SKM-1 (cell line): ENCODE measurements at regions not wholly inside any gene's neighbourhood (a gene's known extent, or its start where the extent isn't known, plus 50 kb on each side); places are given as distances from the start of the nearest gene placed in this dataset.

ENCODE experiments used
- DNase-seq: peaks from one replicate; lab custom pipeline; 2025; ENCODE audit not compliant: unreplicated experiment; lab: John Stamatoyannopoulos, UW

DNA sequence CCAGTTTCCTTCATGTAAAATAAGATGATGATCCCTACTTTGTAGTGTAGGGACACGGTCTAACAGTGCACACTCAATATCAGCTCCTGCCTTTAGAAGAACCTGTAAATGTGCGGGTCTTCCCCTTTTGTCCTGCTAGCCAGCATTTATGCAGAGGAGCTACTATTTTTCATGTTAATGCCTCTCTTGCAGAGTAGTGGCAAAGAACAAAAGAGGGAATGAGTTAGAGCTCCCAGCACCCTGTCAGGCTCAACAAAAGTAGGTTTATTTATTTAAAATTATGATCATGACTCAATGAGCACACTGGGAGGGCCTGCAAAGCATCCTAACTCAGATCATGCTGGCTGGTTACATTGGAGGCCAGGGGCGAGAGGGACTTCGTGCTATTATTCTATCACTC lies 414.5 kb upstream of the COBL start:
- DNase-seq: no peak

- DNase-seq: no peak
Observed at GRCh38 chr7:51727441-51727840, 410.8 kb upstream of the COBL start.

DNA sequence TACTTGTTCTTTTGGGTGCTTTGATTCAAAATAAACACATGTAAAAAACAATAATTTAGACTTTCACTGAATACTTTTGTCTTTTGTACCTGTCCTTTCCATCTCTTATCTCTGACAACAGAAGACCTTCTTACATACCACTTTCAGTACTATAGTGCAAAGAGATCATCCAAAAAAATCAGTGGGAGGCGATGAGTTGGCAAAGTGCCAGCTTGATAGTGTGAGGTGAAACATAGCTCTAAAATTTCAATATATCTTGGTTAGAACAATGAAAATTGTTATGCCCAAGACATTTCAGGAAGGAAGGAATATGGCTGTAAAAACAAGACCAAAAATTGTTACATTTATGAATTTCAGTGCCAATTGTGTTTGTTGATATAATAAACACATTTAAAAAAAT lies 390.2 kb upstream of the COBL start:
- no peak for DNase-seq

DNA sequence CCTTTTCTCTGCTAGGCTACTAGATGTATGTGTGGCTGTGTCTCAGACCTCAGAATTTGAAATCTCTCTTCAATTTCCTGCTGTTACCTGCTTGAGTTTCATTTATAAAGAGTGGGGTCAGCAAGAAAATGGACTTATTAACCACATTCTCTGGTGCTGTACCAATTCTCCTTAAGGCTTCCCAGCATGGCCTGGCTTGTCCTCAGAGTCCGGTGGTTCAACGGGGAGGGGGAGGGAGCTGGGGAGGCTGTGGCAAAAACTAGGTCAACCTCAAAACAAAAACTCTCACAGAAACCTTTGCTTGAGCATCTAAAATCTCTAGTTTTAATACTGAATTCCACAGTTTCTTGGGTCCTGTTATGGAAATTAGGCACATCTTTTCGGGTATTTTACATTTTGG lies 389.1 kb upstream of the COBL start:
- DNase-seq: no peak

DNA sequence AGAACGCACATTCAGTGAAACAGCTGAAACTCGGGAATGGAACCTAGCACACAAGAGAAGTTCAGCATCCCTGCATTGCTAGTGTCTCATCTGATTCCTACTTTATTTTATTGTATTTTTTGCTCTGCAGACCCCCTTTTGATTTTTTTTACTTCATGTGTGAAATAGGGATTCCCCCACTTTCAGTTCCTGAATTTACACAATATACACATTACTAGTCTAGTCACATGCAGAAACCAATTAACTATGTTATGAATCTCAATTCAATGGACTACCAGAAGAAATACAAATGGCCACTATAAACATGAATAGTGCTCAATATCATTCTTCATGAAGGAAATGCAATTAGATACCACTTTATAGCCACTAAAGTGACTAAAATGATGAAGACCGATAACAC lies 386.1 kb upstream of the COBL start:
- no peak for DNase-seq

- DNase-seq: no peak
Observed at GRCh38 chr7:51701935-51702334, 385.3 kb upstream of the COBL start.

- DNase-seq: no peak
Observed at GRCh38 chr7:51700593-51701215, 384.1 kb upstream of the COBL start.

DNA sequence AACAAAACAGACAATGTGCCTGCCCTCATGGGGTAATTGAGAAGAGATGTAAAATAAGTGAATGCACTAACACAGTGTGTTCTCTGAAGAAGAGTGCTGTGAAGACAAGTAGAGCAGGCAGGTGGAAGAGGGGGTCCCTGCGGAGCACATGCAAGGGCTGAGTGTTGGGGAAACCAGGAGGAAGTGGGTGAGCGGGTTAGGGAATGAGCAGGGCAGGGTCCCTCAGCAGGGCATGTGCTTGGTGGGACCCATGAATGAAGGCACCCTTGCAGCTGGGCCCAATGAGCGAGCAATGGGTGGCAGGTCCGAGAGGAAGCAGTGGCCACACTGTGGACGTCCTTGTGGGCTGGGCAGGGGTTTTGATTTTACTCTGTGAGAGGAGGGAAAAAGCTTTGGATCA lies 376.6 kb upstream of the COBL start:
- no peak for DNase-seq

DNA sequence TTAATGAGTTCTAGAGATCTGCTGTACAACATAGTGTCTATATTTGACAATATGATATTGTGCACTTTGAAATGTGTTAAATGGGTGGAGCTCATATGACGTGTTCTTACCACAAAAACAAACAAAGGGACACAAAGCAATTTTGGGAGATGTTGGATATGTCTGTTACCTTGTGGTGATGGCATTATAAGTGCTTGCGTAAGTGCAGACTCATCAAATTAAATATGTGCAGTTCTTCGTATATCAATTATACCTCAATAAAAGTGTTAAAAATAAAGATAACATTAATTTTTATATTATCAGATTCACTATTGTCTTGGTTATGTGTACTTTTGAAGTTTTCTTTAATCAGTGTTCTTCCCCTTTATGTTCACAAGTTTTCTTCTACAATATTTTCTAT lies 372.9 kb upstream of the COBL start:
- no peak for DNase-seq

- no peak for DNase-seq
Observed at GRCh38 chr7:51685794-51686193, 369.2 kb upstream of the COBL start.

- DNase-seq: no peak
Observed at GRCh38 chr7:51680594-51681399, 364.2 kb upstream of the COBL start.

GRCh38 chr7:51679358-51679757 lies 362.7 kb upstream of the COBL start:
- no peak for DNase-seq

GRCh38 chr7:51666751-51667150 lies 350.1 kb upstream of the COBL start:
- DNase-seq: no peak

DNA sequence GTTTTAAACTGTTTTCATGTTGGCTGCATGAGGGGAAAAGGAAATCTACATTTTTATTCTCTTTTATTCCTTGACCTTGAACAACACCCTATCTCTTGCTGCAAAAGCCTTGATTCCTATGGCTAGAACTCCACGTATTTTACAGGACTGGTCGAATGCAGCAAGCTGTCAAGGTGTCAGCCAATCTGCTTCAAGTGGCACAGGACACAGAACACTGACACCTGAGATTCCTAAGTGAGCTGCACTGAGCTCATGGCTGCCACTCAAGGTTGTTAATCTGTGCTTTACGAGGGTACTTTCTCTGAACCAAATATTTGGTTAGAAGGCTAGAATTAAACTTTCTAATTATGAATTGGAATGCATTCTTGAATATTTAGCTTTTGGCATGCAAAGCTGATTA lies 349.7 kb upstream of the COBL start:
- DNase-seq: no peak

GRCh38 chr7:51665045-51665780 lies 348.6 kb upstream of the COBL start:
- DNase-seq: no peak

- DNase-seq: no peak
Observed at GRCh38 chr7:51660516-51660915, 343.9 kb upstream of the COBL start.

- no peak for DNase-seq
Observed at GRCh38 chr7:51658684-51659083, 342.1 kb upstream of the COBL start.

- DNase-seq: no peak
Observed at GRCh38 chr7:51647931-51648351, 331.3 kb upstream of the COBL start.

DNA sequence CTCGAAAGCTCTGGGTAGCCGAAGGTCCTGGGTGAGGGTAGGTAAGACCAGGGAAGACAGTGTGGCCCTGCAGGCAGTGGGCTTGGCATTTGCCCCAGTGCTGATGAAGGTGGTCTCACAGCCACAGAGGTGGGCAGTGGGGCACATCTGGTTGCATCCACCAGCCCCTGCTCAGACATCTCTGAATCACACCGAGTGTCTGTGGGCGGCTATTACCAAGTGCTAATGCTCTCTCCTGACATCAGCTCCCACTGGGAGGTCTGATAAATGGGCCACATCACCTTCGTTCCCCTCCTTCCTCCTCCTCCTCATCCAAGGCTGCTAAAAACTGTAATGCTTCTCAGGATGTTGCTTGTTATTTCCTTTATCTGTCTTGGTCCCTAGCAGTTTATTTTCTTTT lies 330.9 kb upstream of the COBL start:
- DNase-seq: no peak

GRCh38 chr7:51645702-51646298 lies 329.2 kb upstream of the COBL start:
- no peak for DNase-seq

DNA sequence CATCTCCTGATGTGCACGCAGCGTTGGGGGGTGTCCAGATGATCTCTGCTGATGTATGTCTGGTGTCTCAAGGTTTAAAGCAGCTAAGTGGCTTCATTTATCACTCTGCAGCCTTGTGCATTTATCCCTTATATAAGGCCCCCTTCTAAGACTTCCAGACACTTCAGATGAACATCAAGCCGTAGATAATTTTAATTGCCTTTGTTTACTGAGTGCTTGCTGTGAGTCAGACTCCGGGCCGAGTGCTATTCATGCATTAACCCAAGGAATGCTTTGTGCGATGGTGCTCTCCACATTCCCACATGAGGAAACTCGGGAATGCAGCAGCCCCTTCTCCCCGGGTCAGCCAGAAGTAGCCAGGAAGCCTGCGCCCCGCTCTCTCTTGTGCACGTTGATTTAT lies 328.6 kb upstream of the COBL start:
- no peak for DNase-seq

DNA sequence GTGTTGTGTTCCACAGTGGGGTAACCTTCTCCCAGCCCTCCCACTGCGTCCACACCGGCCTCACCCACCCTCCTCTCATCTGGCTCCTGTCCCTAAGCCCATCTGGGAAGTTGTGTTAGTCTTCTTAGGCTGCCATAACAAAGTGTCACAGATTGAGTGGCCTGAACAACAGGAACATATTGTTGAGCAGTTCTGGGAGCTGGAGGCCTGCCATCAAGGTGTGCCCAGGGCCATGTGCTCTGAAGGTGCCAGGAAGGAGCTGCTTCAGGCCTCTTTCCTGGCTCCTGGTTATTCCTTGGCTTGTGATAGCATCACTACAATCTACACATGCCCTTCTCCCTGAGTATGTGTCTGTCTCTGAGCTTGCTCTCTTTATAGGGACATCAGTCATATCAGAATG lies 327.6 kb upstream of the COBL start:
- no peak for DNase-seq
